B cell (primary cell): ENCODE measurements at regions not wholly inside any gene's neighbourhood (a gene's known extent, or its start where the extent isn't known, plus 50 kb on each side); places are given as distances from the start of the nearest gene placed in this dataset.

Source experiments
- CTCF ChIP-seq: fragments of 200-600 bp; IDR thresholded peaks from one replicate; pipeline ENCODE4 v1.8.0; 2022; ENCODE audit warnings: antibody characterized with exemption, mild to moderate bottlenecking
- EZH2 ChIP-seq: IDR thresholded peaks from 2 replicates; pipeline ENCODE4 v1.6.1; 2012; ENCODE audit warnings: borderline replicate concordance, low read depth, mild to moderate bottlenecking, moderate library complexity, low read length; ENCODE audit not compliant: insufficient read depth, poor library complexity, severe bottlenecking

DNA sequence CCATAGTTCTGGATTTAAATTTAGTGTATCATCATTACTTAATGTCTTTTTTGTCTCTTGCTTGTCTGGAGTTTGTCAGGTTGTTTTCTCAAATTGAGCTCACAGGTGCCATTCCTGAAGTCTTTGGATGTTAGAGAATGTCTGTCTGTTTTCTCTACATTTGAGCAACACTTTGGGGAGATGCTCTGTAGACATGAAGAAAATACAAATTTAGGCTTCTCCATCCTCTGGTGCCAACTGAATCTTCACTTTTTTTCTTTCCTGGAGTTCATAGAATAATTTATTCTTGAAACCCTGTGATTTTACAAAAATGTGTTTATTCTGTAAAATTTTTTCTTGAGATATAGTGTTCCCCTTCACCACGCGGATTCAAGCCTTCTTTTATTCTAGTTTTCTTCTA lies 256.4 kb upstream of the HDAC4 start:
- TF ChIP-seq CTCF (no peak), EZH2 (no peak)
